ENCODE measurements at regions not wholly inside any gene's neighbourhood (a gene's known extent, or its start where the extent isn't known, plus 50 kb on each side); places are given as distances from the start of the nearest gene placed in this dataset.

GRCh38 chr20:19826179-19826914, 68.3 kb downstream of the RIN2 start:
- Histone ChIP-seq H3K27ac (replicated peaks) (no peak overlapping the region), H3K4me3 (no peak overlapping the region), H3K4me1 (peaks cover 65% of the 10 kb centered on the region), H3K27me3 (ENCODE audit: low read depth) (no peaks in the 10 kb centered on the region), H3K36me3 (no peaks in the 10 kb centered on the region), H3K9me3 (replicated peaks) (no peaks in the 10 kb centered on the region)
- intact Hi-C loops (cut with micrococcal nuclease), result no loop called here
- no peak for TF ChIP-seq CTCF (IDR thresholded peaks at IDR 0.05; ENCODE audit: borderline replicate concordance)
- DNase-seq, result no peak

GRCh38 chr20:19827818-19828217, 69.8 kb downstream of the RIN2 start:
- no peak for TF ChIP-seq CTCF (IDR thresholded peaks at IDR 0.05; ENCODE audit: borderline replicate concordance)
- Histone ChIP-seq H3K27me3 (ENCODE audit: low read depth) (no peaks in the 10 kb centered on the region), H3K9me3 (replicated peaks) (no peaks in the 10 kb centered on the region), H3K4me3 (no peak overlapping the region), H3K27ac (replicated peaks) (peak overlapping the region; percentile 21), H3K4me1 (peaks cover 52% of the 10 kb centered on the region), H3K36me3 (no peaks in the 10 kb centered on the region)
- DNase-seq, result no peak
- intact Hi-C loops (cut with micrococcal nuclease), result no loop called here

GRCh38 chr20:19828232-19828631, 70.2 kb downstream of the RIN2 start:
- H3K9me3 ChIP-seq (replicated peaks), result no peaks in the 10 kb centered on the region
- H3K4me3 ChIP-seq, result no peak overlapping the region
- DNase-seq, result no peak
- H3K36me3 ChIP-seq, result no peaks in the 10 kb centered on the region
- H3K4me1 ChIP-seq, result peaks cover 48% of the 10 kb centered on the region
- H3K27me3 ChIP-seq (ENCODE audit: low read depth), result no peaks in the 10 kb centered on the region
- intact Hi-C loops (cut with micrococcal nuclease), result no loop called here
- TF ChIP-seq CTCF (IDR thresholded peaks at IDR 0.05; ENCODE audit: borderline replicate concordance), result peak; percentile 57
- peak overlapping the region; percentile 21 for H3K27ac ChIP-seq (replicated peaks)

GRCh38 chr20:19830211-19830785, 72.2 kb downstream of the RIN2 start:
- no peaks in the 10 kb centered on the region for H3K27me3 ChIP-seq (ENCODE audit: low read depth)
- no peak overlapping the region for H3K27ac ChIP-seq (replicated peaks)
- H3K9me3 ChIP-seq (replicated peaks), result no peaks in the 10 kb centered on the region
- intact Hi-C loops (cut with micrococcal nuclease), result loop anchor here (10.0 kb wide), 1 partner anchor 55 kb away; no protein-coding TSS in a partner anchor
- no peak for DNase-seq
- no peaks in the 10 kb centered on the region for H3K36me3 ChIP-seq
- H3K4me1 ChIP-seq, result peaks cover 42% of the 10 kb centered on the region
- H3K4me3 ChIP-seq, result no peak overlapping the region
- no peak for TF ChIP-seq CTCF (IDR thresholded peaks at IDR 0.05; ENCODE audit: borderline replicate concordance)

GRCh38 chr20:19832875-19833274, 74.8 kb downstream of the RIN2 start:
- H3K27me3 ChIP-seq (ENCODE audit: low read depth), result no peaks in the 10 kb centered on the region
- TF ChIP-seq CTCF (IDR thresholded peaks at IDR 0.05; ENCODE audit: borderline replicate concordance), result no peak
- H3K9me3 ChIP-seq (replicated peaks), result no peaks in the 10 kb centered on the region
- no peak overlapping the region for H3K27ac ChIP-seq (replicated peaks)
- H3K36me3 ChIP-seq, result no peaks in the 10 kb centered on the region
- DNase-seq, result no peak
- intact Hi-C loops (cut with micrococcal nuclease), result loop anchor here (10.0 kb wide), 1 partner anchor 52 kb away; no protein-coding TSS in a partner anchor
- H3K4me3 ChIP-seq, result no peak overlapping the region
- H3K4me1 ChIP-seq, result peaks cover 46% of the 10 kb centered on the region
